GM21717 (cell line): ENCODE measurements at regions not wholly inside any gene's neighbourhood (a gene's known extent, or its start where the extent isn't known, plus 50 kb on each side); places are given as distances from the start of the nearest gene placed in this dataset.
"Not testable (repeated sequence)": the region's sequence is repeated elsewhere in the genome, so short reads cannot be mapped to it uniquely, and the experiment has no call there.

Source experiments
- ATAC-seq: cut with Tn5 transposase; IDR thresholded peaks from one replicate; pipeline ENCODE4 v1.9.1; 2021; ENCODE audit warnings: mild to moderate bottlenecking, moderate library complexity; ENCODE audit not compliant: unreplicated experiment

DNA sequence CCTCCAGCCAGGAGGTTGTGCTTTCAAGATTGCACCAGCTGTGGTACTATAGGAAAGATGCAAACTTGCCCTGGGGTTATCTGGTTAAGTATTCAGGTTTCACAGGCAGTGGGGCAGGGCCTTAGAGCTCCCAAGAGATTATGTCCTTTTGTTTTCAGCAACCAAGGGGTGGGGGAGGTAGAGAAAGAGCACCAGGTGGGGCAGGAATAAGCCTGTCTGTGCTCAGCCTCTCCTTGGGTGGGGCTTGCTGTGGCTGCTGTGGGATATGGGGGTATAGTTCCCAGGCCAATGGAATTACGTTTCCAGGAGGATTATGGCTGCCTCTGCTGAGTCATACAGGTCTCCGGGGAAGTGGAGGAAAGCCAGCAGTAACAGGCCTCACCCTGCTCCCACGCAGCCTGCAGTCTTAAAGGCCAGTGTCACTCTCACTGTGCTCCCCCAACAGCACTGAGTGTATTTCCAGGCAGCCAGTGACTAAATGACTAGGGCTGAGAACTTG, 508.6 kb downstream of the RWDD3 start:
- ATAC-seq = no peak

GRCh38 chr1:95744731-95745130, 510.7 kb downstream of the RWDD3 start:
- ATAC-seq = no peak

DNA sequence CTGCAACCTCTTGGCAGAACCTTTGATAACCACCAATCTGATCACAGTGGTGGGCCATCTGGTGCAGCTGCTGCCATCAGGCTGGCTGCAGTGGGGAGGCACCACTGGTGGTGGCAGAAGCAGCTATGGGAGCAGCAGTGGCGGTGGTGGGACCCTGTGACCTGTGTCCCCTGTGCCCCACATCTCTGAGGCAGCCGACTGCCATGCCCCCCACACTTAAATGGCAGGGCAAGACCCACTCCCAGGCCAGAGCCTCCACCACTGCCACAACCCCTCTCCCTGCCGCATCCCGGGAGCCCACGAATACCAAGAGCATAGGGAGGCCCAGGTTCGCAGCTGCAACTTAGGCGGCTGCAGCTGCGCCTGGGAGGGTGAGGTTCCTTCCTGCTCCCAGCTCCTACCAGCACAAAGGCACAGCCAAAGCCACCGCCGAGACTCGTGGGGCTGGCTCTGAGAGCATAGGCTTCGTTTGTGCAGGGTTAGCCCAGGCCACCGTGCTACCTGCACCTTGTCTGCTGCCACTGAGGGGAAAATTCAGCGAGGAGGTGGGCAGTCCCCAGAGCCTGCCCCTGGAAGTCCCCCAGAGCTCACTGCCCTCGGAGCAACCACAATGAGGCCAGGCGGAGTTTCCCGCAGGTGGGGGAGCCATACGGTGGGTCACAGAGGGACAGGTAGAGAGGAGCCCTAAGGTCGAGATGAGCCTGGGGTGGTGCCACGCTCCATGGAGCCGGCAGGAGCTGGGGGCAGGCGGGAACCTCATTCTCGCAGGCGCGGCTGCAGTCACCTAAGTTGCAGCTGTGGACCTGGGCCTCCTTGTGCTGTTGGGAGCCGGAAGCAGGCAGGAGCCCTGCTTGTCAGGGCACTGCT, 518.7 kb downstream of the RWDD3 start:
- ATAC-seq = no peak

DNA sequence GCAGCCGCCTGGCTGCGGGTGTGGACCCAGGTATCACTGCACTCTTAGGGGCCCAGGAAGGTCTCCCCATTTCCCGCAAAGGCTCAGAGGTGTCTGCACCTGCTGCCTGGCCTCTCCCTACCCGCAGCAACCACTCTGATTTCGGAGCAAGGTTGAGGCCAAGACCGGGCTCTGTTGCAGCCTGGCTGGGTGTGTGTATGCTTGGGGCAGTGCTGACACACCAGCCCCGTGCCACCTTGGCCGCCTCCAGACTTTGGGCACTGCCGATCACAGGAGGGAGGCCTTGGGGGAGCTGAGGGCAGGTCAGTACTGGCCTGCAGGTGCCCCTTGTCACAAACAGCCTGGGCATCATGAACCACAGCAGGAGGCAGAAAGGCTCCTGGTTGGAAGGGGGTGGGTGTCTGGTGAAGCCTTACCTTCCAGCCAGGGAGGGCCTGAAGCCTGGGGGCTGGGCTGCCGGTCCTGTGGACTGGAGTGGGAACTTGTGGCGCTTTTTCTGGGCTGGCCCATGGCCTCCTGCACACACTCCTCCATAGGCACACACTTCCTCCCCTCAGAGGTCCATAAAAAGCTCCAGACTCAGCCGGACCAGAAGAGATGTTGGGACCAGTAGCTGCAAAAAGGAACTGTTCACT, 519.5 kb downstream of the RWDD3 start:
- no peak for ATAC-seq

DNA sequence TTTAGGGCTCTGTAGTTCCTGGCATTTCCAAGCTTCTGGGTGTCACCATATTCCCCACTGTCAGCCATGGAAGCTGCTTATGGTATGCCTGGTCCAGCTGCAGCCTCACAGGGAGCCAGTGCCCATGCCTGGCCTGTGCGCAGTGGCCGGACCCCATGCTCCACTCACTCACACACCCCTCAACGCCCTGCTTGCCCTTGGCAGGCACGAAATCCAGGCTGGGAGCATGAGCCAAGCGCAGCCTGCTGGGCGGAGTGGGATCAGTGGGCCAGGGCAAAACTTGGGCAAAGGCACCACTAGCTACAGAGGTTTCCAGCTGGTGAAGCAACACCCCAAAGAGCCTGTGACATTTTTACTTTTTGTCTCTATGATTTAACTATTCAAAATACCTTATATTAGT, 520.4 kb downstream of the RWDD3 start:
- no peak for ATAC-seq

- no peak for ATAC-seq
These were observed 532.0 kb downstream of the RWDD3 start for GRCh38 chr1:95766036-95766435.

- no peak for ATAC-seq
These were observed 536.6 kb downstream of the RWDD3 start for GRCh38 chr1:95770581-95770980.

GRCh38 chr1:95778217-95778616, 544.2 kb downstream of the RWDD3 start:
- no peak for ATAC-seq

- ATAC-seq = no peak
These were observed 546.8 kb downstream of the RWDD3 start for GRCh38 chr1:95780836-95781235.

DNA sequence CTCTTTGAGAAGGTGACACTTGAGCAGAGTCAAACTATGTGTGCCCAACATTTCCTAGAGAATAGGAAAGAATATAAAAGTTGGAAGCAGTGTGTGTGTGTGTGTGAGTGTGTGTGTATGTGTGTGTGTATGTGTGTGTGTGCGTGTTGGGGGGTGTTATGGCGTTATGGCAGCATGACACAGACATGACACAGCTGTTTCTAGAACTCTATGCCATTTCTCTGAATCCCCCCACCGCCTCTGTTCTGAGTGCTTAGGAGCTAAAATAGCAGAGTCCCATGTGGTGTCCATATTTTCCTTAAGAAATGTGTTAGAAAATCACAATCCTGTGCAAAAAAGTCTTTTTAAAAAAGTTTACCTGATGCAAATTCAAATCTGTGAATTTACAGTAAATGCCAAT, 556.1 kb downstream of the RWDD3 start:
- ATAC-seq = no peak

GRCh38 chr1:95793893-95794292, 559.9 kb downstream of the RWDD3 start:
- no peak for ATAC-seq

DNA sequence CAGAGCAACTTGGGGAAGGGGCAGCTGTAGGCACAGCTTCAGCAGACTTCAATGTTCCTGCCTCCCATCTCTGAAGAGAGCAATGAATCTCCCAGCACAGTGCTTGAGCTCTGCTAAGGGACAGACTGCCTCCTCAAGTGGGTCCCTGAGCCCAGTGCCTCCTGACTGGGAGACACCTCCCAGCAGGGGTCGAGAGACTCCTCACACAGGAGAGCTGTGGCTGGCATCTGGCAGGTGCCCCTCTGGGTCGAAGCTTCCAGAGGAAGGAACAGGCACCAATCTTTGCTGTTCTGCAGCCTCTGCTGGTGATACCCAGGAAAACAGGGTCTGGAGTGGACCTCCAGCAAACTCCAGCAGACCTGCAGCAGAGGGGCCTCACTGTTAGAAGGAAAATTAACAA, 563.8 kb downstream of the RWDD3 start:
- not testable (repeated sequence) for ATAC-seq

DNA sequence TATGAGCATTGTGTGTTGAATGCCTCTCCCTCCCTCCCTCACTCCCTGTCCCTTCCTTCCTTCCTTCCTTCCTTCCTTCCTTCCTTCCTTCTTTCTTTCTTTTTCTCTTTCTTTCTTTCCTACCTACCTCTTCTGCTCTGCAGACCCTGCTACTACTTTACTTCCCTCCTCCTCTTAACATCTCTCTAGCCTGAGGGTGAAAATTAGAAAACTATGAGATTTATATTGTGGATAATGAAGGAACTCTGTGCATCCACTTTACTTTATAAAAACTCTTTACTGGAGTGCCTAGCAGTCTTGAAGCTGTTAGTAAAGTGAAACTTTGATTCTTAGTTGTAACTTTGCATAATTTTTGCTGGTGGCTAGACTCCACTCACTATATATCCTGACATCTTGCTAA, 572.2 kb downstream of the RWDD3 start:
- ATAC-seq = no peak

- no peak for ATAC-seq
These were observed 575.4 kb downstream of the RWDD3 start for GRCh38 chr1:95809391-95809790.

GRCh38 chr1:95815511-95815910, 581.5 kb downstream of the RWDD3 start:
- ATAC-seq = no peak

DNA sequence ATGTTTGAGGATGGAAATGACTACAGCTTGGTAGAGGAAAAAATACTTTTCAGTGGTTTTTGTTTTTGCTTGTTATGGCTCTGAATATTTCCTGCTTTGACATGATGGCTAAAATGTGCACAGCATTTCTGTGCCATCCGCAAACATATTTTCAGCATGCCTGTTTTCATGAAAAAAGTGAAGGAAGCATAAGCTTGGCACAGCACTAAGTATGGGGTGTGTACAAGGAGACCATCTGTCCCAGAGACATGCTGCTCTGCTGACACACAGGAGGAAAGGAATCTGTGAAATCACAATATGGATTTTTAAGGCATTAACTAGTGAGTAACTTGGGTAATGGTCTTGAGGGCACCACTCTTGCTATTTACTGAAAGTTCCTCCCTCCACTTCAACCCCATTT, 595.5 kb downstream of the RWDD3 start:
- no peak for ATAC-seq

GRCh38 chr1:95832370-95832769, 598.4 kb downstream of the RWDD3 start:
- no peak for ATAC-seq

DNA sequence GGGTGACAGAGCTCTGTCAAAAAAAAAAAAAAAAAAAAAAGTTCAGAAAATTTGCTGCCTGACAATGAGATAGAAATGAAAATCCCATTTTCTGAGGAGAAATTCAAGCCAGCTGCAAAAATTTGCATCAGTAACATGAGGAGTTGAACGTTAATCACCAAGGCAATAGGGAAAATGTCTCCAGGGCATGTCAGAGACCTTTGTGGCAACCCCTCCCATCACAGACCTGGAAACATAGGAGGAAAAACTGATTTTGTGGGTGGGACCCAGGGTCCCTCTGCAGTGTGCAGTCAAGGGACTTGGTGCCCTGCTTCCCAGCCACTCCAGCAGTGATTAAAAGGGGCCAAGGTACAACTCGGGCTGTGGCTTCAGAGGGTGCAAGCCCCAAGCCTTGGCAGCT, 615.4 kb downstream of the RWDD3 start:
- no peak for ATAC-seq

- no peak for ATAC-seq
These were observed 616.2 kb downstream of the RWDD3 start for GRCh38 chr1:95850165-95850649.

DNA sequence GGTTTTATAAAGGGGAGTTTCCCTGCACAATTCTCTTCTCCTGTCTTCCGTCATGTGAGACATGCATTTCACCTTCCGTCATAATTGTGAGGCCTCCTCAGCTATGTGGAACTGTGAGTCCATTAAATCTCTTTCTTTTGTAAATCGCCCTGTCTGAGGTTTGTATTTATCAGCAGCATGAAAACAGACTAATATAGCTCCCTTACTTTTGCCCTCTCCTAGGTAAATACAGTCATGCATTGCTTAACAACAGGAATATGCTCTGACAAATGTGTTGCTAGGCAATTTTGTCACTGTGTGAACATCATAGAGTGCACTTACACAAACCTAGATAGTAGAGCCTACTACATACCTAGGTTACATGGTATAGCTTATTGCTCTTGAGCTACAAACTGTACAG, 616.8 kb downstream of the RWDD3 start:
- no peak for ATAC-seq

DNA sequence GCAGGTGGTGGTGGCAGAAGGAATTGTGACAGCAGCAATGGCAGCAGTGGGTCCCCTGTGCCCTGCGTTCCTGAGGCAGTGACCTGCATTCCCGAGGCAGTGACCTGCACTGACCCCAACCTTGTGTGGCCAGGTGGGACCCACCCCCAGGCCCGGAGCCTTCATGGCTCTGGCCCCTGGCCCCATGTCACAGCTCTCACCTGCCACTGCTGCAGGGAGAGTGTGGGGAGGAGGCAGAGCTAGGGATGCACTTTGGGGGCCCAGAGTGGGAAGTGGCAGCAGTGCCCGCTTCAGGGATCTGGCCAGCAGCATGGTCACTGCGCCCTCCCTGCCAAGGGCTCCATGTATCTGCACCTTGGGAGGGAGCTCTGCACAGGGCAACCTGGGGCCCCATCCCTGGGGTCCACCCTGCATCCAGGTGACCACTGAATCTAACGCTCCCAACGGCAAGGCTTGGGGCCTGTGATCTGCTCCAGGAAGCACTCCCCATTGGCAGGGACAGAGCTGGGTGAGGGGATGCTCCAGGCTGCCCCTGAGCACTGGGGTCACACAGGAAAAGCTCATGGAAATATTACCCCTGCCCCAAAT, 618.6 kb downstream of the RWDD3 start:
- no peak for ATAC-seq

- no peak for ATAC-seq
These were observed 620.4 kb downstream of the RWDD3 start for GRCh38 chr1:95854457-95854856.
